DND-41 (cell line): ENCODE measurements at regions not wholly inside any gene's neighbourhood (a gene's known extent, or its start where the extent isn't known, plus 50 kb on each side); places are given as distances from the start of the nearest gene placed in this dataset.

Source experiments
- ATAC-seq: fragments of 200-7000 bp; cut with Tn5 transposase; 3 replicates; pipeline ENCODE4 v1.9.1; 2021; ENCODE audit warnings: low read depth; ENCODE audit not compliant: insufficient read depth
- DNase-seq: peaks from one replicate; pipeline ENCODE4 v3.0.0-alpha.2; 2020
- H2AFZ ChIP-seq: 2 replicates; pipeline ENCODE4 v1.6.0; 2012; ENCODE audit warnings: low read depth, low read length
- H3K27ac ChIP-seq: 2 replicates; pipeline ENCODE4 v1.5.1; 2012; ENCODE audit warnings: low read length, inconsistent platforms
- H3K27me3 ChIP-seq: fragments of 200-600 bp; sonication (generic); 2 replicates; pipeline ENCODE4 v1.6.0; 2012; ENCODE audit warnings: low read length, mild to moderate bottlenecking, inconsistent platforms; ENCODE audit not compliant: insufficient read depth, poor library complexity
- H3K36me3 ChIP-seq: 2 replicates; pipeline ENCODE4 v1.5.1; 2012; ENCODE audit warnings: low read length, inconsistent platforms; ENCODE audit not compliant: insufficient read depth
- H3K4me1 ChIP-seq: 2 replicates; pipeline ENCODE4 v1.5.1; 2012; ENCODE audit warnings: mild to moderate bottlenecking, low read length; ENCODE audit not compliant: insufficient read depth
- H3K4me2 ChIP-seq: 2 replicates; pipeline ENCODE4 v1.6.0; 2012; ENCODE audit warnings: mild to moderate bottlenecking, moderate library complexity, low read length, inconsistent platforms; ENCODE audit not compliant: insufficient read depth
- H3K4me3 ChIP-seq, 2 experiments: fragments of 200-600 bp in 1 of 2; shearing (Covaris generic) in 1 of 2; 2 replicates each; pipeline ENCODE4 v1.5.1; 2012 to 2016; ENCODE audit warnings: inconsistent platforms in 2 of 2, low read length in 2 of 2, mild to moderate bottlenecking in 2 of 2, low read depth in 1 of 2, moderate library complexity in 1 of 2
- H3K79me2 ChIP-seq: 2 replicates; pipeline ENCODE4 v1.6.0; 2012; ENCODE audit warnings: low read length, inconsistent platforms; ENCODE audit not compliant: insufficient read depth
- H3K9ac ChIP-seq: 2 replicates; pipeline ENCODE4 v1.6.0; 2012; ENCODE audit warnings: low read depth, mild to moderate bottlenecking, inconsistent platforms, low read length, moderate library complexity
- H3K9me3 ChIP-seq: 2 replicates; pipeline ENCODE4 v1.5.1; 2012; ENCODE audit warnings: low read length, moderate library complexity, mild to moderate bottlenecking, inconsistent platforms; ENCODE audit not compliant: insufficient read depth, severe bottlenecking
- H4K20me1 ChIP-seq: 2 replicates; pipeline ENCODE4 v1.6.0; 2012; ENCODE audit warnings: low read length; ENCODE audit not compliant: insufficient read depth
- CTCF ChIP-seq: IDR thresholded peaks from 2 replicates; pipeline ENCODE4 v1.5.1; 2012; ENCODE audit warnings: borderline replicate concordance, low read length, moderate library complexity, mild to moderate bottlenecking; ENCODE audit not compliant: poor library complexity, severe bottlenecking; ENCODE audit errors: extremely low read depth
- EZH2 ChIP-seq: IDR thresholded peaks from 3 replicates; pipeline ENCODE4 v1.6.1; 2012; ENCODE audit warnings: borderline replicate concordance, low read depth, mild to moderate bottlenecking, moderate library complexity, low read length, inconsistent platforms; ENCODE audit not compliant: severe bottlenecking

- no peaks in the 10 kb centered on the region for H4K20me1 ChIP-seq
- no peaks in the 10 kb centered on the region for H3K79me2 ChIP-seq
- peak overlapping the region; percentile 59 for H2AFZ ChIP-seq
- peaks cover 9% of the 10 kb centered on the region; the same call in 1 of the 2 replicates for H3K4me1 ChIP-seq
- no peaks in the 10 kb centered on the region for H3K36me3 ChIP-seq
- H3K4me2 ChIP-seq = peak overlapping the region; percentile 19; the same call in 1 of the 2 replicates
- peak; percentile 56; the same call in 2 of the 3 replicates for ATAC-seq
- no peak overlapping the region for H3K4me3 ChIP-seq
- no peak overlapping the region for H3K9ac ChIP-seq
- no peak for DNase-seq
- TF ChIP-seq EZH2 (no peak), CTCF (no peak)
- H3K27me3 ChIP-seq = no peaks in the 10 kb centered on the region
- no peaks in the 10 kb centered on the region for H3K9me3 ChIP-seq
- peak overlapping the region; percentile 28 for H3K27ac ChIP-seq
Measured at GRCh38 chr2:193907561-193907960, 1712.8 kb upstream of the TMEFF2 start.

- Histone ChIP-seq H3K27me3 (no peaks in the 10 kb centered on the region), H3K79me2 (no peaks in the 10 kb centered on the region), H3K36me3 (no peaks in the 10 kb centered on the region), H4K20me1 (no peaks in the 10 kb centered on the region), H3K9ac (no peak overlapping the region), H3K4me1 (peaks cover 3% of the 10 kb centered on the region), H2AFZ (0 out of 2 replicates have a peak overlapping the region, but pooled peaks have one; percentile 3), H3K4me3 (no peak overlapping the region), H3K9me3 (no peaks in the 10 kb centered on the region), H3K4me2 (no peak overlapping the region), H3K27ac (no peak overlapping the region)
- ATAC-seq = no peak
- TF ChIP-seq CTCF = no peak
- no peak for TF ChIP-seq EZH2
- DNase-seq = no peak
Measured at GRCh38 chr2:193900292-193900691, 1705.6 kb upstream of the TMEFF2 start.

GRCh38 chr2:193895226-193895625, 1700.5 kb upstream of the TMEFF2 start:
- 0 out of 2 replicates have a peak overlapping the region, but pooled peaks have one; percentile 13 for H2AFZ ChIP-seq
- DNase-seq (no peak), ATAC-seq (peak; percentile 59)
- H3K4me1 ChIP-seq = peaks cover 25% of the 10 kb centered on the region
- no peaks in the 10 kb centered on the region for H3K79me2 ChIP-seq
- no peak overlapping the region for H3K4me3 ChIP-seq
- no peak overlapping the region; the same call in 1 of the 2 replicates for H3K27ac ChIP-seq
- TF ChIP-seq CTCF (no peak), EZH2 (no peak)
- no peaks in the 10 kb centered on the region for H3K9me3 ChIP-seq
- H3K9ac ChIP-seq = no peak overlapping the region
- H3K27me3 ChIP-seq = no peaks in the 10 kb centered on the region
- H4K20me1 ChIP-seq = no peaks in the 10 kb centered on the region
- no peaks in the 10 kb centered on the region for H3K36me3 ChIP-seq
- no peak overlapping the region for H3K4me2 ChIP-seq
